B cell (primary cell): ENCODE measurements at regions not wholly inside any gene's neighbourhood (a gene's known extent, or its start where the extent isn't known, plus 50 kb on each side); places are given as distances from the start of the nearest gene placed in this dataset.

Source experiments
- CTCF ChIP-seq: fragments of 200-600 bp; IDR thresholded peaks from one replicate; pipeline ENCODE4 v1.8.0; 2022; ENCODE audit warnings: antibody characterized with exemption, mild to moderate bottlenecking
- EZH2 ChIP-seq: IDR thresholded peaks from 2 replicates; pipeline ENCODE4 v1.6.1; 2012; ENCODE audit warnings: borderline replicate concordance, low read depth, mild to moderate bottlenecking, moderate library complexity, low read length; ENCODE audit not compliant: insufficient read depth, poor library complexity, severe bottlenecking

DNA sequence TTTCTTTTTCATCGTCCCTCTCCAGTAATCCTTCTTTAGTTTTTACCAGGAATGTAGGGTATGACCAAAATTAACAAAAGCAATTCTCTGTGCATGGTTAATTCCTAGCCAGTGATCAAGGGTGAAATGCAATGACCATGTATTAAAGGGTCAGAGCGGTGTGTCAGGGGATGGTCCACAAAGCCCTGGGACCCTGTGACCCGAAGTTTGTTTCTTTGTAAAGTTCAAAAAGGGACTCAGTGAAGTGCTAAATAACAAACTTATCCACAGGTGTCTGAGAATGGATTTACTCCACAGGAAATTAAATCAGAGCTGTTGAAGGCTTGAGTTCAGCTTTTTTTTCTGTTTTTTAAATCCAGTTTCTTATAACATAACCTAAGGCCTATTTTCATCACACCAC is 375.7 kb downstream of the GJA1 start:
- TF ChIP-seq EZH2 (no peak), CTCF (no peak)
